IPS DF 19.7 (cell line): ENCODE measurements at regions not wholly inside any gene's neighbourhood (a gene's known extent, or its start where the extent isn't known, plus 50 kb on each side); places are given as distances from the start of the nearest gene placed in this dataset.
A peak's percentile ranks its signal among the peaks of the same experiment; 100 is the strongest.

ENCODE experiments used
- DNase-seq: peaks from one replicate; pipeline ENCODE4 v3.0.0-alpha.2; 2013; ENCODE audit warnings: low read depth, low spot score

GRCh38 chr6:87938287-87938686, 109.4 kb upstream of the SPACA1 start:
- DNase-seq, result no peak

DNA sequence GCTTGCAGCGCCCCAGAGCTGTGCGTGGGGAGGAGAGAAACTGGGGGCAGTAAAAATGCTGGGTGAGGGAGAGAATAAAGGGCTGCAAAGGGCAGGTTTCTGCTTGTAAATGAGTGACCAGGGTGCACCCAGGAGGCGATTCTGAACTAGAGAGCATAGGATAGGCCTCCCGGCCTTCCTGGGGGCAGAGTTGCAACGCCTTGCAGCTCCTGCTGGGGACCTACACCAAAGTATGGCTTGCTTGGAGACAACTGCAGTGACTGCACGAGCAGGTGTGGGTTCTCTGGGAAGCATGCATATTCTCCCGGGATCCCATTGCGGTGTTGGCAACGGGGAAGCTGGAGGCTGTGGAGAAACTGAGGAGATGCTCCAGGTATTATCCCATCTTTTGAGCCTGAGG, 111.6 kb upstream of the SPACA1 start:
- DNase-seq, result no peak

- no peak for DNase-seq
Observed at GRCh38 chr6:87935196-87935595, 112.4 kb upstream of the SPACA1 start.

- DNase-seq, result no peak
Observed at GRCh38 chr6:87932361-87932760, 115.3 kb upstream of the SPACA1 start.

DNA sequence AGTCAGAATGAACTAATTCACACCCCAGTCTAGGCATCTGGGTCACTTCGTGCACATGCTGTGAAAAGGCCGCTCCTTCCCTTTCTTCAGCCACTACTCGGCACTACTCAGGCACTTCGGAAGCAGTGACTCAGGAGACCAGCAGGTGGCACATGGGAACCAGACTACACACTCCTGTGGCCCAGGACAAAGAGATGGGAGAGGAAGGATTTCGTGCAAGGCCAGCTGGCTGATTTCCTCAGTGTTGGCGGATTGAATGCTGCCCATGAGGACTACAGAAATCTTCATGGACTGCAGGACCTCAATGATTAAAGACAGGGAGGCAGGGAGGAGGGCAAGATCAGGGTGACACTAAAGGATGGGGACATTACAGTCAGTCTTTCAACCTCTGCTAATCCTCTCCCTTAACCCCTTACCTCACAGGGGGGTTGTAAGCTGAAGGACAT, 117.8 kb upstream of the SPACA1 start:
- DNase-seq, result peak; percentile 83

DNA sequence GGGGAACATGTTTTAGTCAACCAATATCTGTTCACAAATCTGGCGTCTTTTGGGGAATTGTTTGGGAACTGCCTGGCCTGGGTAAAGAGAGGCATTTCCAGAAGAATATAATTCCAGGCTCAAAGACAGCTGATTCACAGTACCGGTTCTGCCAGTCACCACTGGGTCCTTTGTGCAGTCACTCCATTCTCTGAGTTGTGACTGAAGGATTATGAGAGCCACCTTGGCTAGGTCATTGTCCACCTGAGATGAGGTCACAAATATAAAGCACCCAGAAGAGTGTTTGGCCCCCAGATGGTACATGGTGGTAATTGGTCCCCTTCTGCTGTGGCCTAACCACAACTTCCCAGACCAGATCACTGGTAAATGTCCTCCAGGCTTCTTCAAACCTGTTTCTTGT, 121.0 kb upstream of the SPACA1 start:
- DNase-seq, result no peak

DNA sequence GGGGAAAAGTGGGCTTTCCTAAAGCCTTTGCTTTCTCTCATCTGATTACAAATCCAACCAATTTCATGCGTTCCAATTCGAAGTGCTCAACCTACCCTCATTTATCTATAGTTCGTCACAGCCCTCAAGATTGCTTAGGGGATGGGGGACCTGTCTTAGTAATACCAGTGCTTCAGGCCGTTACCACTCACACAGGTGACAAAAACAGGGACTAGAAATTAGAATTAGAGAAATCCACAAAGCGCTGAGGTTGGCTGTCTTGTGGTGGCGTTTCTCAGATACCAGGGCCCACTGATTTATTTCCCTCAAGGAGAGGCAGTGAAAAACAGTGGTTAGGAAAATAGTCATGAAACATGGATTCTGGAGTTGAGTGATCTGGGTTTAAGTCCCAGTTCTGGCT, 121.6 kb upstream of the SPACA1 start:
- DNase-seq, result no peak

DNA sequence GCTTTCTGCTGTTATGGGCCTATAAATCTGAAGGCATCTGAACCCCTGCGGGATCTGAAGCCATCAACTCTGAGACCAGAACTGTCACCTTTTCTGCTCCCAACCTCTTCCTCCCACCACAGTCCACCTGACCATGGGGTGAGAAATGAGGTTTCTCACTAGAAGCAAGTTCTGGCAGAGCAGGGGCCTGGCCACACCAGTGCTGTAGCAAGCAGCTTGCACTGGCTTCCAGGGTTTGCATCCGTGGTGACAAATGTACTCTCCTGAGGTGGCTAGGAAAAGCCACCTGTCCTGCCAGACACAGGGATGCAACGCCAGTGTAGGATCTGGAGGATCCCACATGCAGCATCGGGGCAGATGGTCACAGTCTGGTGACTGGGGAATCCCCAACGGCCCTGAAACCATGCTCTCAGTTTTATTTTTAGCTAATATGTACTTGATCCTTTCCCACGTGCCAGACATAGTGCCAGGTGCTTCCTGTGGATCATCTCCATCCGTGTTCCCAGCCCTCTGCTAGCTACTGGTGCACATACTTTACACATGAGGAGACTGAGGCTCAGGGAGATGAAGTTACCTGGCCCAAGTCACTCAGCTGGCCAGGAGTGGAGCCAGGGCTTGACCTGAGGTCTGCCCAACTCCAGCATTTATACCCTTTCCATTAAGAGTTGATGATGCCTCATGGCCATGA, 122.1 kb upstream of the SPACA1 start:
- no peak for DNase-seq

GRCh38 chr6:87923389-87924050, 124.1 kb upstream of the SPACA1 start:
- DNase-seq, result no peak

DNA sequence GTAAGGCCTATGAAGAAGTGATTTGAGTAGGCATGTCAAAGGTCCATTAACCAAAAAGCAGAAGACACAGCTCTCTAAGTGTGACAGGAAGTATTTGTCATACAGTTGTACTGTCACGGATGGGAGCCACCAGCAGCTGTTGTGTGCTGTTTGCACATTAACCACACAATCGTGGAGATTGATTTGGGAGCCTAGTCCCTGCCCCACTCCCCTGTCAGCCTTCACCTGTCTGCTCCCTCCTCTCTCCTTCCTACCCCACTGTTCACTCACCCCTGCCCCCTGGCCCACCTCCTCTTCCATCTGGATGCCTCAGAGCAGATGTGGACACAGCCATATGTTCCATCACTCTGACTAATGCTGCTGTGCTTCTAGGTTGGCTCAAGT, 124.7 kb upstream of the SPACA1 start:
- DNase-seq, result no peak

- DNase-seq, result no peak
Observed at GRCh38 chr6:87922196-87922946, 125.3 kb upstream of the SPACA1 start.

GRCh38 chr6:87921034-87921433, 126.6 kb upstream of the SPACA1 start:
- no peak for DNase-seq

DNA sequence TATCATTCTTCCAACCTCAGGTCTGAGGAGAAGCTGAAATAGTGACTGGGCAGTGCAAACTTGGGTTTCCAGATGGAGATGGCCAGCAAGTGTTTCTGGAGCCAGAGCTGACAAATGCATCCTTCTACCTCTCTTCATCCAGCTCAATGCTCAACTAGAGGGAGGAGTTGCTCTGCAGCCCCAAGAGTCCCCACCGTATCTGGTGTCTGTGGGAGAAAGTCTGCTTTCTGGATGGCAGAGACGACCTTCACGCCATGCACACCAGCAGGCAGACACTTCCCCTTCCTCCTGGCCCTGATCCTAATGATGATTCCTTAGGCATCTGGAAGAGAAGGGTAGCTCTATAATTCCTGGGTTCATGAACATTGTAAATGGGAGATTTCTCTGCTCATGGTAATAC, 127.4 kb upstream of the SPACA1 start:
- no peak for DNase-seq

DNA sequence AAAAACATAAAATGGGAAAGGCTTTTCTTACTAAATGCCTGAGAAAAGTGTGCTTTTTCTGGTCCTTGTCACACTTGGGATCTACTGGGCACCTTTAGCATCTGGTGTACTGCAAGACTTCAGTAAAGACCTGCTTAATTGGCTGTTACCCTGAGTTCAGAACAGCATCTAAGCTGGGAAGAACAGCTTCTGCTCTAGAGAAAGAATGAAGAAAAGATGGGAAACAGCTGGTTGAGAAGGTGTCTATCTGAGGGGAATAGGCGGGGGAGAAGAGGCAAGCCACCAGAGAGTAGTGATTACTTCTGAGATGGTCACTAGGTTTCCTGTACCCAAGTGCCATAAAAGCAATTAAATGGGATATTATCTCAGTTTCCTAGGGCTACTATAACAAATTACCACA, 128.2 kb upstream of the SPACA1 start:
- DNase-seq, result no peak

- no peak for DNase-seq
Observed at GRCh38 chr6:87919001-87919400, 128.6 kb upstream of the SPACA1 start.

GRCh38 chr6:87918461-87918941, 129.1 kb upstream of the SPACA1 start:
- no peak for DNase-seq

DNA sequence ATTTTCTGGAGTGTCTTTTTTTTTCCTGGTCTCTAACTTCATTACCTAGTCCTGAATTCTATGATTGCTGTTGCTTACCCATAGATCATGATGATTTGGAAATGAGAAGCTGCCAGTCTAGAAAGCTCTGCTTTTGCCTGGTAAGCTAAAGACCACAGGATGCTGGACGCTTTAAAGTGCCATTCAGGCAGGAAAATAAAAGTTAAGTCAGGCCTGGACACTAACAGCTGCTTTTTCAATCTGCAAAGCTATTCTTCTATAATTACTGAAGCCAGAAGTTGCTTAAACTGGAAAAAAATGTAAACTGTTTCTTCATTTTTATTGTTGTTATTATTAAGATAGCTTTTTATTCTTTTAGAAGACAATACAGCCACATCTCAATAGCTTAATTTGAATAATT, 129.8 kb upstream of the SPACA1 start:
- no peak for DNase-seq

DNA sequence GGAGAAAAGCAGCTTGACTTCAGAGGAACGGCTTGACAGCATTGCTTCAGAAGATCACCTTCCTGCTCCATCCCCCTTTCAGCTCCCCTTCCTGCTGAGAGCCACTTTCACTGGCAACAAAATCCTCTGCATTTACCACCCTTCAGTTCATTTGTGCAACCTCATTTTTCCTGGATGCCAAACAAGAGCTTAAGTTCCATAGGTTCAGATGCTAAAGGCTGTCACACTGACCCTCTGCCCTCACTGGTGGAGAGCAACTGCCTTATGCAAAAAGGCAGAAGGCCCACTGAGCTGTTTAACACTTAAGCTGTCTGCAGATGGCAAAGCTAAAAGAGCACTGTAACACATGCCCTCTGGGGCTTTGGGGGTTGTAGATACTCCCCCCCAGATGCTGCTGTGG, 131.2 kb upstream of the SPACA1 start:
- no peak for DNase-seq

DNA sequence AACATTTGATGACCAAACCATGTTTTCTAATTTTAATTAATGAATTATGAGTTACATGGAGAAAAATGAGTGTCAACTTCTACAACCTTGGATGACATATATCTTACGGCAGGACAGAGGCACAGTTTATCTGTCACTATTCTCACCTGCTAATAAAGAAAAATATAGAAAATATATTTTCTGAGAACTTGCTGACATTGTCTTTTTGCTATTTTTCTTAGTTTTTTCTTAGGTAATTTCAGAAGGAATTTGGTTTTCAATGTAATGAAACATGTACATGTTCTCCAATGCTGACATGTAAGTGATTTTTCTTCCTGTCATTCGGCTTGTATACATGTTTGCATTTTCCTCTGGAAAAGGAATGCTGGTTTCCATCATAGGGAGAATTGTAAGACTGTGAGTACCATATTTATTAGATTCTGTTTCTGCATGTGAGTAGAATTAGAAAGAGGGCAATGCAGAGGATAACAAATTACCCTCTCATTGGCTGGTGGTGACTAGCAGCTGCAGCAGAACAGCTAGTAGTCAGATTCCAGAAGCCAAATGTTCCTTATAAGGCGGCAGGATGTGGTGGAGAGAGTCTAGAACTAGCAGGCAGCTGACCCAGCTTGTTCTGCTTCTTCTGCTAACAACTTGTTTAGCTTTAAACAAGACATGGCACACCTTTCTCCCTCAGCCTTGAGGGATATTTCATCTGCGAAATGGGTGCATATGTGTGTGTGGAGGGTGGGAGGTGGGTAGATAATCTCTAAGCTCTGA, 132.8 kb upstream of the SPACA1 start:
- no peak for DNase-seq

GRCh38 chr6:87913974-87914373, 133.7 kb upstream of the SPACA1 start:
- no peak for DNase-seq

GRCh38 chr6:87912102-87912501, 135.5 kb upstream of the SPACA1 start:
- no peak for DNase-seq

GRCh38 chr6:87909849-87910248, 137.8 kb upstream of the SPACA1 start:
- DNase-seq, result no peak
